H1 (cell line): ENCODE measurements at regions not wholly inside any gene's neighbourhood (a gene's known extent, or its start where the extent isn't known, plus 50 kb on each side); places are given as distances from the start of the nearest gene placed in this dataset.

ENCODE experiments used
- ASH2L ChIP-seq: fragments of 200-600, 300-600 bp; sonication (generic); IDR thresholded peaks from one replicate; pipeline ENCODE4 v1.7.1; 2017; ENCODE audit warnings: low read length
- BCL11A ChIP-seq, 2 experiments: IDR thresholded peaks; one replicate each; pipeline ENCODE4 v1.6.1; 2011; ENCODE audit warnings: low read depth in 2 of 2, low read length in 2 of 2, mild to moderate bottlenecking in 2 of 2
- BRCA1 ChIP-seq: IDR thresholded peaks from 2 replicates; pipeline ENCODE4 v1.6.1; 2012; ENCODE audit warnings: low read depth, low read length, improper control_type of control experiment
- CTBP2 ChIP-seq: IDR thresholded peaks from 2 replicates; pipeline ENCODE4 v1.7.0; 2011; ENCODE audit warnings: borderline replicate concordance, mild to moderate bottlenecking, moderate library complexity, mixed read lengths, low read length; ENCODE audit not compliant: insufficient read depth, insufficient read length
- YY1 ChIP-seq: IDR thresholded peaks from 2 replicates; pipeline ENCODE4 v1.6.1; 2011; ENCODE audit warnings: low read depth, mild to moderate bottlenecking, low read length

GRCh38 chr3:188082450-188082849 lies 71.5 kb upstream of the LPP start (continued):
- TF ChIP-seq CTBP2 = no peak
- no peak for TF ChIP-seq BRCA1
- TF ChIP-seq BCL11A (IDR thresholded peaks at IDR 0.05; ENCODE audit: low read depth in 2 of 2, low read length in 2 of 2) = no peak
- no peak for TF ChIP-seq ASH2L
- no peak for TF ChIP-seq YY1
